ENCODE measurements at regions not wholly inside any gene's neighbourhood (a gene's known extent, or its start where the extent isn't known, plus 50 kb on each side); places are given as distances from the start of the nearest gene placed in this dataset.

- H2AFZ ChIP-seq (replicated peaks): no peak overlapping the region
- H3K4me2 ChIP-seq: no peak overlapping the region
- Mint-ChIP-seq H3K27me3 (ENCODE audit: insufficient read depth, low read depth) (peaks cover 2% of the 10 kb centered on the region), H3K4me1 (no peaks in the 10 kb centered on the region), H3K27ac (no peak overlapping the region), H3K9me3 (peaks cover 2% of the 10 kb centered on the region), H3K36me3 (no peaks in the 10 kb centered on the region), H3K4me3 (no peak overlapping the region)
- no peak overlapping the region for H3K9ac ChIP-seq
- no peaks in the 10 kb centered on the region for H3K9me3 ChIP-seq (ENCODE audit: low read depth)
- H3K79me2 ChIP-seq (ENCODE audit: low read depth): no peaks in the 10 kb centered on the region
- H4K20me1 ChIP-seq (ENCODE audit: low read depth): no peaks in the 10 kb centered on the region
- H3K4me3 ChIP-seq: no peak overlapping the region
- no peaks in the 10 kb centered on the region for H3F3A ChIP-seq (ENCODE audit: low read depth)
- no peaks in the 10 kb centered on the region for H3K36me3 ChIP-seq
- H3K4me1 ChIP-seq: no peaks in the 10 kb centered on the region
- no peak for DNase-seq (ENCODE audit: low spot score)
- H3K27me3 ChIP-seq: no peaks in the 10 kb centered on the region
- H3K27ac ChIP-seq: no peak overlapping the region
- TF ChIP-seq EZH2 (IDR thresholded peaks at IDR 0.05) (no peak), EZH2phosphoT487 (IDR thresholded peaks at IDR 0.05) (no peak), CTCF (IDR thresholded peaks at IDR 0.05) (no peak)
Observed at GRCh38 chr12:127307528-127307927, 959.4 kb upstream of the TMEM132C start.

DNA sequence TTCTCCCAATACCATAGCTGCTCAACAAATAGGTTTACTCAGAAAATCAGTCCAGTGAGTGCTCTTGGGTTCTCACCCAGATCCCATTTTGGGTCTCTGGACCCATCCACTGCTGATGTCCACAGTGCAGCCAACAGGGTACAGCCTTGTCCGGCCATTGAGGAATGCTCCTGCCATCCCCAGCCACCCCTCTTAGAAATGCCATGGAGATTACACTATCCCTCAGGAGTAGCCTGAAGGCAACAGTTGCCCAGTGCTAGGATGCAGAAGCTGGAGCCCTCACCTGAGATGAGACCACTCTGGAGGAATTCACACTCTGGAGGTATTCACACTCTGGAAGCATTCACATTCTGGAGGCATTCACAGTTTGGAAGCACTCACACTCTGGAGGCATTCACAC, 958.8 kb upstream of the TMEM132C start:
- Histone ChIP-seq H3K27me3 (no peaks in the 10 kb centered on the region), H3K27ac (no peak overlapping the region), H3F3A (ENCODE audit: low read depth) (no peaks in the 10 kb centered on the region), H3K4me2 (no peak overlapping the region), H4K20me1 (ENCODE audit: low read depth) (no peaks in the 10 kb centered on the region), H3K4me1 (no peaks in the 10 kb centered on the region), H3K36me3 (no peaks in the 10 kb centered on the region), H3K79me2 (ENCODE audit: low read depth) (no peaks in the 10 kb centered on the region), H2AFZ (replicated peaks) (no peak overlapping the region), H3K9ac (no peak overlapping the region), H3K4me3 (no peak overlapping the region), H3K9me3 (ENCODE audit: low read depth) (no peaks in the 10 kb centered on the region)
- no peak for DNase-seq (ENCODE audit: low spot score)
- peaks cover 2% of the 10 kb centered on the region for H3K27me3 Mint-ChIP-seq (ENCODE audit: insufficient read depth, low read depth)
- no peak overlapping the region for H3K4me3 Mint-ChIP-seq
- H3K4me1 Mint-ChIP-seq: no peaks in the 10 kb centered on the region
- TF ChIP-seq CTCF (IDR thresholded peaks at IDR 0.05) (no peak), EZH2 (IDR thresholded peaks at IDR 0.05) (no peak), EZH2phosphoT487 (IDR thresholded peaks at IDR 0.05) (no peak)
- H3K27ac Mint-ChIP-seq: no peak overlapping the region
- peaks cover 2% of the 10 kb centered on the region for H3K9me3 Mint-ChIP-seq
- H3K36me3 Mint-ChIP-seq: no peaks in the 10 kb centered on the region

DNA sequence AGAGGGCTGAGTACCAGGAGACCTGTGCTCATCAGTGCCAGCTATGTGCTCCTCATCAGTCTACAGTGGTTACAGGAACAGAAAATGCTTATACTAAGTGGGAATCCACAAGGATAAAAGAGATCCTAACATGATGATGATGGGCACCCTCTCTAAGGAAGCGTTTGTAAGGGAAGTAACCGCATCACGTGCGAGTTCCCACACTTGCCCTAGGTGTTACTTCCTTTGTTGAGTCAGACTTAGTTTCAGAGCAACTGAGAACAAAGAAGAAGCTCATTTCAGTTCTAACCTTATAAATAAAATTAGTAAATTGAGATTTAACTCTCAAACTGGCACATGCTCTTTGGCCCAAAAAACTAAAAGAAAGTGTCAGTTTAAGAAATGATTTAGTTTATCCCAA, 956.4 kb upstream of the TMEM132C start:
- H3K9me3 ChIP-seq (ENCODE audit: low read depth): no peaks in the 10 kb centered on the region
- no peak overlapping the region for H3K4me2 ChIP-seq
- no peak overlapping the region for H2AFZ ChIP-seq (replicated peaks)
- peaks cover 2% of the 10 kb centered on the region for H3K27me3 Mint-ChIP-seq (ENCODE audit: insufficient read depth, low read depth)
- no peak overlapping the region for H3K27ac Mint-ChIP-seq
- H4K20me1 ChIP-seq (ENCODE audit: low read depth): no peaks in the 10 kb centered on the region
- H3K27me3 ChIP-seq: no peaks in the 10 kb centered on the region
- H3K79me2 ChIP-seq (ENCODE audit: low read depth): no peaks in the 10 kb centered on the region
- H3K9me3 Mint-ChIP-seq: peaks cover 2% of the 10 kb centered on the region
- no peak for DNase-seq (ENCODE audit: low spot score)
- H3K9ac ChIP-seq: no peak overlapping the region
- H3K27ac ChIP-seq: no peak overlapping the region
- H3K4me3 Mint-ChIP-seq: no peak overlapping the region
- H3K36me3 ChIP-seq: no peaks in the 10 kb centered on the region
- H3K4me3 ChIP-seq: no peak overlapping the region
- H3K4me1 ChIP-seq: no peaks in the 10 kb centered on the region
- no peak for TF ChIP-seq EZH2phosphoT487 (IDR thresholded peaks at IDR 0.05)
- TF ChIP-seq EZH2 (IDR thresholded peaks at IDR 0.05): no peak
- no peak for TF ChIP-seq CTCF (IDR thresholded peaks at IDR 0.05)
- no peaks in the 10 kb centered on the region for H3K36me3 Mint-ChIP-seq
- no peaks in the 10 kb centered on the region for H3K4me1 Mint-ChIP-seq
- no peaks in the 10 kb centered on the region for H3F3A ChIP-seq (ENCODE audit: low read depth)
